ENCODE measurements at regions not wholly inside any gene's neighbourhood (a gene's known extent, or its start where the extent isn't known, plus 50 kb on each side); places are given as distances from the start of the nearest gene placed in this dataset.
"Not testable (repeated sequence)": the region's sequence is repeated elsewhere in the genome, so short reads cannot be mapped to it uniquely, and the experiment has no call there.

DNA sequence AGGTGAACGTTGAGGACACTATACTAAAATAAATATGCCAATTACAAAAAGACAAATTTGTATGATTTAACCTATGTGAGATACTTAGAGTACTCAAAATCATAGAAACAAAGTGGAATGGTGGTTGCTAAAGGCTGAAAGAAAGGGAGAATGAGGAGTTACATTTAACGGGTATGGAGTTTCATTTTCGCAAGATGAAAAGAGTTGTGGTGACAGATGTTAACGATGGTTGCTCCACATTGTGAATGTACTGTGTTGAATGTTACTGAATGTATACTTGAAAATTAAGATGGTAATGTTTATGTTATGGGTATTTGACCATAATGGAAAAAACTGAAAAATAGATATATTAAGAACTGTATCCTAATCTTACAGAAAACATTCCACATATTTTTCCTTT is 51.3 kb upstream of the MOCS2 start:
- DNase-seq: no peak

DNA sequence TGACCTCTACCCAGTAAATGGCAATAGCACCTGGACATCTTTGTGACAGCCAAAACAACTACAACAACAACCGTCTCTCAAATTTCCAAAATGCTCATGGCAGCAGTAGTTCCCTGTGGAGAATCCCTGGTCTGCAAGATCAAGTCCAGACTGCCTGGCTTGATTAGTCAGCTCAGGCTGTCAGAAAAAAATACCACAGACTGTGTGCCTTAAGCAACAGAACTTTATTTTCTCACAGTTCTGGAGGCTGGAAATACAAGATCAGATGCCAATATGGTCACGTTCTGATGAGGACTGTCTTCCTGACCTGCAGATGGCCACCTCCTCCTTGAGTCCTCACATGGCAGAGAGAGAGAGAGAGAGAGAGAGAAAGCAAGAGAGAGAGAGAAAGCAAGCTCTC is 52.3 kb upstream of the MOCS2 start:
- DNase-seq: no peak

DNA sequence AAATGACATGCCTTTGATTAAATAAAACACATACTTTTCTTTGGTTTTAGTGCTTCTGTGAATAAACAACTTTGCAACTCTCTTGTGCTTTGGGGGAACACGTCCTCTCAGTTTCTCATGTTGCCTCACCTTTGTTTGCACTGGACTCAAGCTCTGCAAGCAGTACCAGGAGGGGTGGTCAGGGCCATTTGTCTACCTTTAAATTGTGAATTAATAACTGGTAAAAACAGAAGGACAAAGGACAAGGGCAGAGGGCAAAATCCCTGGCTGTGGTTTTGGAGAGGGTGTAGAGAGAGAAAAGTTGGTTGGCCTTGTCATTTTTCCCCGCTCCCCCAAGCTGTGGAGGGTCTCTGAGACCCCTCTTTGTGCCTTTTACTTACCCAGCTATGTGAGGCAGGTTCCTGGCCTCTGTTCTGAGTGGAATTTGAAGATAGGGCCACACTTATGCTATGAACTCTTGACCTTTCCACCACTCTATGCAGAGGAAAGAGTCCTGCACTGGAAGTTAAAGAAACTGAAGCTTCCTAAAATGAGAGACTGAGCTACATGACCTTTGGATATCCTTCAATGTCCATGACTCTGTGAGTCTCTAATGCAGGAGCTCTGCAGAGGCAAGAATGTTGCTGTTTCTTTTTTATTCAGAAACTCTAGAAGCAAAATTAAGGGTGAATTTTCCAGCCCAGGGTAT is 55.1 kb upstream of the MOCS2 start:
- DNase-seq: no peak

DNA sequence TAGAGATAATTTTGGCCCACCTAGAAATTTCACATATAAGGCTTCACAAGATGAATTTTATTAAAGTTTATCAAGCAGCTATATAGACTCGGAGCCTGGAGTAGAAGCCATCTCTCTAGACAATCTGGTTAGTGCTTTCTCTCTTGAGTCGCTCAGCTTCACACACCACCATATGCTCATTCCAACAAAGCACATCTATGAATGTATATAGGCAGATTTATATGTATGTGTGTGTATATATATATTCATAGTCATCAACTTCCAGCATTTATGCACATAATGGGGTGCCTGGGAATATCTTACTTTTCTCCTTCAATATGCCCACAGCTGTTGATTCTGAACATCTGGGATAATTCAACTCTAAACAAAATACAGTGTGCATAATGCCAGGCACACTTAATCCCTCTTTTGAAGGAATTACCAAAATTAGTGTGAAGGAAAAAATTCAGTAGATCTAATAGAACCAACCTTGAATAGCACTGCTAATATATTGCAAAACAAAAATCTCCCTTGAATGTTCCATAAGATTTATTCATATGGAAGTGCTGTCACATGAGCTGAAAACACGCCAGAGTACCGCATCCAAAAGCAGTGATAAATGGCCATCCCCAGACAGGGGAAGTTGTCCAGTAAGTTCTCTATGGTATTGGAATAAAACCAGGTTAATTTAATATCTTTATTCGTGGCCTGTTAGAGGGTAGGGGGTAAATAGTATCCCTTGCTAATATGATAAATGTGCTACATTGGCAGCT is 56.0 kb upstream of the MOCS2 start:
- peak; percentile 52 for DNase-seq

DNA sequence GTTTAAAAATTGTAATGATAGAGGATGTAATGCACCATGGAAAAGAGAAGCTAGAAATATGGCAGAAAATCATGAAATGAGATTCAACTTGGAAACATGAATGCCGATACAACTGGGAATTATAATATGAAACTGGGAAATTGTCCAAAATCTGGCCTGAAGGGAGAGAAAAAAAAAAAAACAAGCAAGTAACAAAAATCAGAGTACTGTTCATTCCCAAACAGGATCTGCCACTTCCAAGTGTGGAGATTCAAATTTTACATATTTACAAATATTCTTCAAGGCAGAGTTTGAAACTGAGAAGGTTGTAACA is 56.6 kb upstream of the MOCS2 start:
- no peak for DNase-seq

DNA sequence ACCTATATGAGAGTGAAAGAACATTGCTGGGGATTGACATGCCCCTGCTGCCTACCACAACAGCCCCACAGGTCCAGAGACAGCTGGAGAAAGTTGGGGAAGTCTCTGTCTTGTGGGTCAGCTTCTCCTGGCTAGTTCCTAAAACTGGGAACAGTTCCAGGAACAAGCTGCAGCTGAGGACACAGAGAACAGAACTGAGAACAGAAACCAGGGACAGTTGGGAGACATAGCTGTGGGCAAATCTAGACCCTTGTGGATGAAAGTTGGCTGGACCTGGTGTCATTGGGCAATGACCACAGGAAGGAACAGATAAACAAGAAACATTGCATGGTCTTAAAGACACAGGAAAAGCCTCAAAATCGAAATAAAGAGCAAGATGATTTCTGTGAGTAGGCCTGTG is 58.3 kb upstream of the MOCS2 start:
- DNase-seq: no peak

DNA sequence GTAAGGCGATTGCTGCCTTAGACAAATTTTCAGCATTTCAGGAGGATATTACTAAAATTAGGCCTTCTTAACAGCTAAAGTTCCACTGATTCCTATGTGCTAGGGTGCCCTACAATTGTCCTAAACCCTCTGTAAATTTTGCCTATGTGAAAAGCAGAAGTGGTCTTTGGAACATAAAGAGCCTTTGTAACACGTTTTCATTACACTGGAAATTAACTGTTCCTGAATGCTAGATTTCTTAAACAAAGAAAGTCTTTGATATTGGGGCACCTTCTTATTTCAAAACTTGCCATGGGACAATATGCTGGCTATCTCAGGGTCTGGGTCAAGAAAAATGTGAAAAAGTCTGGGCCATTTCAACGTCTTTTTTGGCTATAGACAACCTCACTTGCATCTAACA is 60.4 kb upstream of the MOCS2 start:
- no peak for DNase-seq

DNA sequence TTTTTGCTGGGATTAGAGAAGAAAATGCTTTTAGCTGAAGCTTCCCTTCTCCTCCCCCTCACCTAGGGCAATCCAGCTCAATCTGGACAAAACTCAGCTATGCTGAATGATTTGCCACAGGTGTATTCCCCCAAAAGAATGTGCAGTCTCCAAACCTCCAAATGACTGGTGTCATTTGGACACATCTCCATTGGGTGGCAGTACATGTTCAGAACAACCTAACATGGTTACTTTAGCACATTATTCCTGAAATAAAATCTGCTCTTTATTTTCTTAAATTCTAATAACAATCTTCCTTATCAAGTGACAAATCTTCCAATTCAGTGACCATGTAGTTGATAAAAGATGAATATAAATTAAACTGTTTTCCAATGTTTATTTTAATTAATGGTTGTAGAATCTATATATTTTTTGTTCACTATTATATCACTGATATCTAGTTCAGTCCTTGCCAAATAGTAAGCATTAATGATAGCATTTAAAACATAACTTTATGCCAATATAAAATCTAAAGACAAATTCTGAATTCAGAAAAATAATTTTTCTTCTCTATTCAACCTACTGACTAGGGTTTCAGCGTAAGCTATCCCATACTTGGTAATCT is 61.3 kb upstream of the MOCS2 start:
- no peak for DNase-seq

DNA sequence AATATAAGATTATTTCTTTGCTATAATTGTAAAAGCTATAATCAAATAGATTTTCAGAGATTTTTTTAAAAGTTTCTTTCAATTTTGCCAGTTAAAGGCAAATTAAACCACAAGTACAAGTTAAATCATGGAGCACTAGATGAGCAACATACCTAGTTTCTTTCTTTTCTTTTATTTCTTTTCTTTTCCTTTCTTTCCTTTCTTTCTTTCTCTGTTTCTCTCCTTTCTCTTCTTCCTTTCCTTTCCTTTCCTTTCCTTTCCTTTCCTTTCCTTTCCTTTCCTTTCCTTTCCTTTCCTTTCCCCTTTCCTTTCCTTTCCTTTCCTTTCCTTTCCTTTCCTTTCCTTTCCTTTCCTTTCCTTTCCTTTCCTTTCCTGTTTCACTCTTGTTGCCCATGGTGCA is 62.5 kb upstream of the MOCS2 start:
- DNase-seq: not testable (repeated sequence)

DNA sequence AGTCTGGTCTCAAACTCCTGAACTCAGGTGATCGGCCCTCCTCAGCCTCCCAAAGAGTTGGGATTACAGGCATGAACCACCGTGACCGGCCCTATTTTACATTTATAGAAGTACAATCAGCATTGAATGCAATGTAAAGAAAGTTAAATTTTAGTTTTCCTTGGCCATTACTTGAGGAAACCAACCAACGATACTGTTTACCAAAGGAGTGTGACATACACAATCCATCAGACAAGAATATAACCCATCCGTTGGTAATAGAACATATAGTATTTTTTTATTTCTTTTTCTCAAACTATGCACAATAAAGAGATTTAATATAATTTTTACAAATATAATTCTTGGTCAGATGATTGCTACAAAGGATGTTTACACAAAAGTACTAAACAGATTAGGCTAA is 63.1 kb upstream of the MOCS2 start:
- no peak for DNase-seq

DNA sequence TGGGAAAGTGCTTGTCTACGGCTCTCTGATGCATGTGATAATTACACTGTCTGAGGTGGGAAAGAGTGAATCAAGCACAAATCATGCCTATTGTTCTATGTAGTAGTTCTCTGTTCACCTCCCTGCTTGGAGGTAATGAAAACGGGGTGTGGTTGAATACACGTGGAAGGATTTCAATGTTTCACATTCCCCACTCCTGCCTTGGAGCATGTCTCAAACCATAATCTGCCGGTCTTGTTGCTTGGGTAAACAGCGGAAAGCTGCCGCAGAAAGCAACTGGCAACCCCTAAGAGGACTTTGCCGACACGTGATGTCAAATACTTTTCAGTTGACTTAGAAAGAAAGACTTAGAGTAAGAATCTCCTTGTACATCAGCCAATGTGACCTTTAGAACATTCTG is 63.5 kb upstream of the MOCS2 start:
- DNase-seq: no peak

DNA sequence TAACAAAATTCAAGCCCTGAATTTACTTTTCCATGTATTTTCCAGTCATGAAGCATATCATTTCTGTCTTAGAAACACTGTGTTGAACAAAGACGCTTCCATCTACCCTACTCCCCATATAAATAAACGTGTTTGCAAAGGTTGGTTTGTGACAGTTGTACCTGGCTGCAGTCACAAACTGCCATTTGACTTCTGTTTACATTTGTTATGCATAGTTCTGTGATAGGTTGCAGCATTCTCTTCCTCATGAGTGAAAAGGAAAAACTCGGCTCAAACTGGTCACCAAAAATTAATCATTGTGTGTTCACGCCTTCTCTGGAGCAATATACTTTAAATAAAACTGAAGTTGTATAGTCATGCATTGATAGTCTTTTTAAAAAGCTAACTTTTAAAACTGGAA is 69.3 kb upstream of the MOCS2 start:
- DNase-seq: no peak

DNA sequence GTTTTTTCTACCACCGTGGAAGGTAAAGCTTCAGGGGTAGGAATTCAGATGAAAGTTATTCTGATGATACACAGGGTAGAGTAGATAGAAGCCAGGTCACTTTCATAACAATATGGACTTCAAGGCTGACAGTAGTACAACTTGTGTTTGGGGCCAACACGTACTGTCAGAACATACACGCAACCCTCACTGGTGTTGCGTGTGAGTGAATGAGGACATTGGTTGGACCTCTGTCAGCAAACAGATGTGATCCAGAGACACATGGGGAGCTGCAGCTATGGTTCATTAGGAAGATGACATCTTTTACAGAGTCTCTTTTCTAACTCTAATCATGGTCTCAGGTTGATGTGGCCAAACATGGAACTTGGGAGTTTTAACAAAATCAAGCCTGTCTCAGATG is 70.1 kb upstream of the MOCS2 start:
- DNase-seq: no peak

DNA sequence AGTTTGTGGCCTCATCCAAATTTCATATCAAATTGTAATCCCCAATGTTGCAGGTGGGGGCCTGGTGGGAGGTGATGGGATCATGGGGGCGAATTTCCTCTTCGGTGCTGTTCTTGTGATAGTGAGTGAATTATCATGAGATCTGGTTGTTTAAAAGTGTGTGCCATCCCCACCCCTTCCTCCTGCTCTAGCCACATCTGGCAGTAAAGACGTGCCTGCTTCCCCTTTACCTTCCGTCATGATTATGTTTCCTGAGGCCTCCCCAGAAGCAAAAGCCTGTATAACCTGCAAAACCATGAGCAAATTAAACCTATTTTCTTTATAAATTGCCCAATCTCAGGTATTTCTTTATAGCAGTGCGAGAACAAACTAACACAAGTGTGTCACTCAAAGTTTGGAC is 71.0 kb upstream of the MOCS2 start:
- DNase-seq: no peak

DNA sequence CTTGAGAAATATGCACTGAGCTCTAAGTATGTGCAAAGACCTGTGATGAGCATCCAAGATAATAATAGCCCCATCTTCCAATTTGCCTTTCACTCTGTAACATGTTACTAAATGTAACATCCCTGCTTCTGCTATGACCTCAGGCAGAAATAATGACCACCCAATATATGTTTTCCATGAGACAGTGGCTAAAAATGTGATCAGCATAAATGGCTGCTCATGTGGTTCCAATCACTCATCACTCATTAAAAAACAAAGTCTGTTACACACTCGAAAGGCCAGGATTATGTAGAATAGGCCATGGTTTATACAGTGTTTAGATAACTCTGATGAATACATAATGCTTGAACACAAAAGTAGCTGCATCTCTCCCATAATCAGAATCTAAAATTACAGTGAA is 71.4 kb upstream of the MOCS2 start:
- no peak for DNase-seq

DNA sequence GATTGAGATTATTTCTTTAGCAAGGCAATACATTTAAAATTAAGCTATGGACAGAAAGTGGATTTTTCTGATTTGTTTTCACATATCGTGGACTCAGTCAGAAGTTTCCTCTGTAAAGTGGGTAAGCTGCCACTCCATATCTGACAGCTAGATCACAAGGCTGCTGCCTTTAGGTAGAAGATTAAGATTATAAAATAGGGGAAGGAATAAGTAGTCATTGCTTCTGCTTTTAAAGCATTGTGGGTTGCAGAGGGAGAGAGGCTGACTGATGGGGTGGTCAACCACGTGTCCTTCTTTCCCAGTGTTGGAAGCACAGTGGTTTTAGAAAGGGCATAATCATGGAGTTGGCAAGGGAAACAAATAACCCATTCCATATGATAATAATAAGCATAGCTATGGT is 74.3 kb upstream of the MOCS2 start:
- DNase-seq: no peak

DNA sequence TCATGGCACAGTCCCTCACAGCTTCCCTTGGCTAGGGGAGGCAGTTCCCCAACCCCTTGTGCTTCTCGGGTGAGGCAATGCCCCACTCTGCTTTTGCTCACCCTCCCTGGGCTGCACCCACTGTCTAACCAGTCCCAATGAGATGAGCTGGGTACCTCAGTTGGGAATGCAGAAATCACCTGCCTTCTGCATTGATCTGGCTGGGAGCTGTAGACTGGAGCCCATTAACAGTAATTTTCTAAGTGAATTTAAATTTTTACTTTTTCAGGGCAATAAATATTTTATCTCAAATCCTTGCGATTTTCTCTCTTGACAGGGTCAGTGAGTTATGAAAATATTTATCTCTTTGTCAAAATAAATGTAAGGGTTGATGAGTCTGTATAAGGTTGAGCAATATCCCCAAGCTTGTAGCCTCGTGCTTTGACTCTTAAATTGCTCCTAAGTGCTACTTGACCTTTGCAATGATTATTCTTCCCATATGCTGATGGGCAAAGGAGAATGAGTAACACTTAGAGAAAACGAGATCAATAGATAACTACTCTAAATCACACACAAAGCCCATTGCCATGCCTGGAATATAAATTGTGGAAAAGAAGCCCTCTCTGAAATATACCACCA is 82.1 kb upstream of the MOCS2 start:
- DNase-seq: no peak

DNA sequence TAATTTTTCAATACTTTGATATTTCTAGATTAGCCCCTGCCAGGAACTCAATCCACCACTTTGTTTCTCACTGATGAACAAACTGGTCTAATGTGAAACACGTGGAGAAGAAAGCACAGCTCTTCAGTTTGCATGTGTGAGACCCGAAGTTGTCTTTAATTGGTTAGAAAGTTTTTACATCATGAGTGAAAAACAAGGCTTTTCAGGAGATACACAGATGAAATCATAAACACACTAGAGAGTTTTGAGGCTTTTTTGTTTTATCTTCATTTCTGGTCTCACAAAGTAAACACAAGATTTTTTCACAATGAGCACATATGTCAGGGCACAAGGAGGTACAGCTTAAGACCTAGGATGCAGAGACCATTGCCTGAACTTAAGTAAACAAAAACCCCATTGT is 84.5 kb upstream of the MOCS2 start:
- no peak for DNase-seq

DNA sequence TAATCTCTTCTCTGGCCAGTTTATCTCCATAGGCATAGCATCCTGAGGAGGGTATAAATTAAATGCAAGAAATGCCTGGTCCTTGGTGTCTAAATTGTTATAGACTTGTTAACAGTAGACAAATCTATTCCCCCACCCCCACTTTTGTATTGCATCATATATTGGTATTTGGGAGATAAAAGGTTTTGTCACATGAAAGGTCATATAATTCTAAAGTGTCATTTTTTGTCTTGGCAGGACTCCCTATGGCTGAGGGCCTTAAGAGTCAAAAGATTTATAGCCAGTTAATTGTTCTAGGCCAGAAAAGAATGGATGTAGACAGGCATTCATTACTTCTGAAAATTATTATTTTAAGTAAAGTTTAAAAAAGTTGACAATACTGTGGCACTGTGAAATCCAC is 90.3 kb upstream of the MOCS2 start:
- DNase-seq: no peak

DNA sequence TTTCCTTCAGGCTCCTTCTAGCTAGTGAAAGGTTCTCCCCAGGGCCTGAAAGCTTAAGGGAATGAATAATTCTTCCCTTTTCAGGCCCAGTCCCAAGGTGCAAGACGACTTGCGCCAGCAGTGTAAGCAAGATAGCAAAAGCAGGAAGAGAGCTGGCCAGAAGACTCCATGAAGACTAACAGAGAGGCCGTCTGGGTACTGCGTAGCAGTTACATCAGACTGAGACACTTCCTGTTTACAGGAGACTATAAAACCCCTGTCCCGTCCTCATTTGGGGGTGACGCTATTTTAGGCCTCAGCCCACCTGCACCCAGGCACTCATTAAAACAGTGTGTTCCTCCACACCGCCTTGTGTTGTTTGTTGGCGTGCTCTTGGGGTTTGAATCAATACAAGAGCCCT is 90.7 kb upstream of the MOCS2 start:
- no peak for DNase-seq

DNA sequence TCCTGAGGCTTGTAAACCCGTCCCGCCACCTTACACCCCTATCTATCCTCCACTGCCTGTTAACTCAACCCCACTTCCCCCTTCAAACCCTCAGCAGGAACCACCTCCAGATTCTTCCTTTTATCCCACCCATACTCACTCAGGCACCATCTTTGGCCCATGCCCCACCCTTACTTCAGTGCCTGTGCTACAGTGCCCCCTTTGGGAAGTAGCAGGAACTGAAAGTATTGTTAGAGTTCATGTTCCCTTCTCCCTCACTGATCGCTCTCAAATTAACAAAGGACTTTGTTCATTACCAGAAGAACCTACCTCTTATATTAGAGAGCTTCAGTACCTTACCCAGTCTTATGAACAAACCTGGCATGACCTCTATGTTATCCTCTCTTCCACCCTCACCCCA is 92.2 kb upstream of the MOCS2 start:
- DNase-seq: no peak

DNA sequence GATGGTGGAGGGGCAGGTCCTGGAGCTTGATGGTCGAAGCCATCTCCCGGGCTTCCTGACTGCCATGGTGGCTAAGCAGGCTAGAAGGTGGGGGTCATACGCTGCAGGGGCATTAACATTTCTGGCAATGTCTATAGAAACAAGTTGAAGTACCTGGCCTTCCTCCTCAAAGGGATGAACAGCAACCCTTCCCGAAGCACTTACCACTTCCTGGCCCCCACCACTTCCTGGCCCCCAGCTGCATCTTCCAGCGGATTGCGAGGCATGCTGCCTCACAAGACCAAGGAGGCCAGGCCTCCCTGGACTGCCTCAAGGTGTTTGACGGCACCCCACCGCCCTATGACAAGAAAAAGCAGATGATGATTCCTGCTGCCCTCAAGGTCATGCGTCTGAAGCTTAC is 97.0 kb upstream of the MOCS2 start:
- DNase-seq: no peak

DNA sequence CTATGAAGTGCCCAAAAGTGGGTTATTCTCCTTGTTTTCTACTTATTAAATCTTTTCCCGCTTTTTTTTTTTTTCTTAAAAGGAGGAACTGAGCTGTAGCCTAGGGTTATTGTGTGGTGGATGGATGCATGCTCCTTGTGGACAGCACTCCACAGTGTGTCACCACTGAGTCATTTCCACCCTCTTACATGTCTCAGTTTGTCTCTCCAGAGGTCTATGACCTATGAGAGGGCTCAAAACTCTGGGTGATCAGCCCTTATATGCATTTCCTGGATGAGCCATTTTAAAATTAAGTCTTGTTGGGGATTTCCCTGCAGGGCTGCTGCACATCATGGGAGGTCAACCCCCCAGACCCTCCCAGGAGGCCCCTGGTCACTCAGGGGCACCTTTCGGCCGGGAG is 102.2 kb upstream of the MOCS2 start:
- no peak for DNase-seq

DNA sequence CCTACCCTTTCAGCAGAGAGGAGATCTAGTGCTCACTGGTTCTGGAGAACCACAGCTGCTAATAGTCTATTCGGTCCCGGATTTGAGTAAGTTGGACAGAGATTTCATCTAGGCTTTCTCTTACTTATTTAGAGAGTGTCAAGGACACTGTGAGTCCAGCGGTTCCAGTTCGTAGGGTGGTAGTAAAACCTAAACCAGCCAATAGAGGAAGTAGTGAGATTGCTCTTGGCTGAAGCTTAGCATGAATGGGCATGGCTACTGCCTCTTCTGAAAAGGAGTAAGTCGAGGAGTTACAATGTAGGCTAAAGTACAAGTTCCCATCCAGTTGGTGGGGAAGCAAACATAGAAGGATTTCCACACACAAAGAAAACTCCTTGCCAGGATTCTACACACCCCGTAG is 109.6 kb upstream of the MOCS2 start:
- no peak for DNase-seq
